ENCODE measurements at regions not wholly inside any gene's neighbourhood (a gene's known extent, or its start where the extent isn't known, plus 50 kb on each side); places are given as distances from the start of the nearest gene placed in this dataset.

DNA sequence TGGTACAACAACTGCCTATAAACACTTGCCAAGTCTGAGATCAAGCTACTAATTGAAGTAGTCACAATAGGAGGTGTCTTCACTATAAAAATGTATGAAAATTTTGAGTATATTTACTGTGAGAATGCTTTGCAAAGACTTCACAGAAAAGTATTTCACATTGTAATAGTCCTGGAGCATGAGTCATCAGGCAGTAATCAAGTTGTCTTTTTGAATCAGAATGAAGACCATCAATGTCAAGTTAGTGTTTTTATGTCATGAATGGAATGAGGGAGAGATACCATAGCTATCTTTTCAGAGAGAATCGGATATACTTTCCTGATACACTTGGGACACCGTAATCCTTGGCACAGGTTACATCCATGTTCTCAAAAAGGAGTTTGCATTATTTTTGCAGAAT, 466.9 kb upstream of the ARRDC3 start:
- TF ChIP-seq, protein P1, sequence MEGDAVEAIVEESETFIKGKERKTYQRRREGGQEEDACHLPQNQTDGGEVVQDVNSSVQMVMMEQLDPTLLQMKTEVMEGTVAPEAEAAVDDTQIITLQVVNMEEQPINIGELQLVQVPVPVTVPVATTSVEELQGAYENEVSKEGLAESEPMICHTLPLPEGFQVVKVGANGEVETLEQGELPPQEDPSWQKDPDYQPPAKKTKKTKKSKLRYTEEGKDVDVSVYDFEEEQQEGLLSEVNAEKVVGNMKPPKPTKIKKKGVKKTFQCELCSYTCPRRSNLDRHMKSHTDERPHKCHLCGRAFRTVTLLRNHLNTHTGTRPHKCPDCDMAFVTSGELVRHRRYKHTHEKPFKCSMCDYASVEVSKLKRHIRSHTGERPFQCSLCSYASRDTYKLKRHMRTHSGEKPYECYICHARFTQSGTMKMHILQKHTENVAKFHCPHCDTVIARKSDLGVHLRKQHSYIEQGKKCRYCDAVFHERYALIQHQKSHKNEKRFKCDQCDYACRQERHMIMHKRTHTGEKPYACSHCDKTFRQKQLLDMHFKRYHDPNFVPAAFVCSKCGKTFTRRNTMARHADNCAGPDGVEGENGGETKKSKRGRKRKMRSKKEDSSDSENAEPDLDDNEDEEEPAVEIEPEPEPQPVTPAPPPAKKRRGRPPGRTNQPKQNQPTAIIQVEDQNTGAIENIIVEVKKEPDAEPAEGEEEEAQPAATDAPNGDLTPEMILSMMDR (conservative IDR thresholded peaks at IDR 0.05) = no peak
- no peak for TF ChIP-seq ZFX (IDR thresholded peaks at IDR 0.05)
